ENCODE measurements at regions not wholly inside any gene's neighbourhood (a gene's known extent, or its start where the extent isn't known, plus 50 kb on each side); places are given as distances from the start of the nearest gene placed in this dataset.
"Not testable (repeated sequence)": the region's sequence is repeated elsewhere in the genome, so short reads cannot be mapped to it uniquely, and the experiment has no call there.

GRCh38 chr9:65449886-65450610 is 165.0 kb upstream of the FOXD4L5 start:
- H3K4me3 ChIP-seq (ENCODE audit: low read depth, low read length); DNase-seq; H3K27ac ChIP-seq; H3K9me3 ChIP-seq (ENCODE audit: severe bottlenecking); H3K36me3 ChIP-seq; H3K27me3 ChIP-seq (ENCODE audit: insufficient read depth, low read depth, severe bottlenecking): not testable (repeated sequence)

- no peak overlapping the region for H3K27ac ChIP-seq
- H3K4me3 ChIP-seq (ENCODE audit: low read depth, low read length): no peak overlapping the region
- TF ChIP-seq CTCF (IDR thresholded peaks at IDR 0.05; ENCODE audit: low read depth, low read length): no peak
- no peak for DNase-seq
- H3K36me3 ChIP-seq: no peaks in the 10 kb centered on the region
- H3K9me3 ChIP-seq (ENCODE audit: severe bottlenecking): no peaks in the 10 kb centered on the region
- no peaks in the 10 kb centered on the region for H3K27me3 ChIP-seq (ENCODE audit: insufficient read depth, low read depth, severe bottlenecking)
These were observed 164.4 kb upstream of the FOXD4L5 start for GRCh38 chr9:65449423-65449822.

GRCh38 chr9:65447146-65447545 is 162.1 kb upstream of the FOXD4L5 start:
- H3K36me3 ChIP-seq; H3K4me3 ChIP-seq (ENCODE audit: low read depth, low read length); H3K27ac ChIP-seq; H3K27me3 ChIP-seq (ENCODE audit: insufficient read depth, low read depth, severe bottlenecking); H3K9me3 ChIP-seq (ENCODE audit: severe bottlenecking); DNase-seq: not testable (repeated sequence)

GRCh38 chr9:65445991-65446390 is 161.0 kb upstream of the FOXD4L5 start:
- not testable (repeated sequence) for H3K27me3 ChIP-seq (ENCODE audit: insufficient read depth, low read depth, severe bottlenecking); H3K9me3 ChIP-seq (ENCODE audit: severe bottlenecking)

GRCh38 chr9:65444943-65445342 is 159.9 kb upstream of the FOXD4L5 start:
- TF ChIP-seq CTCF (IDR thresholded peaks at IDR 0.05; ENCODE audit: low read depth, low read length): no peak
- DNase-seq: no peak
- Histone ChIP-seq H3K27me3 (ENCODE audit: insufficient read depth, low read depth, severe bottlenecking) (no peaks in the 10 kb centered on the region), H3K9me3 (ENCODE audit: severe bottlenecking) (no peaks in the 10 kb centered on the region), H3K27ac (no peak overlapping the region), H3K4me3 (ENCODE audit: low read depth, low read length) (no peak overlapping the region), H3K36me3 (no peaks in the 10 kb centered on the region)

More at GRCh38 chr9:65445991-65446390, 161.0 kb upstream of the FOXD4L5 start:
- not testable (repeated sequence) for DNase-seq; H3K27ac ChIP-seq; H3K4me3 ChIP-seq (ENCODE audit: low read depth, low read length); H3K36me3 ChIP-seq

- not testable (repeated sequence) for H3K27me3 ChIP-seq (ENCODE audit: insufficient read depth, low read depth, severe bottlenecking); H3K27ac ChIP-seq; H3K36me3 ChIP-seq; H3K4me3 ChIP-seq (ENCODE audit: low read depth, low read length); DNase-seq; H3K9me3 ChIP-seq (ENCODE audit: severe bottlenecking)
These were observed 157.1 kb upstream of the FOXD4L5 start for GRCh38 chr9:65442116-65442515.

- H3K27ac ChIP-seq; H3K9me3 ChIP-seq (ENCODE audit: severe bottlenecking); H3K27me3 ChIP-seq (ENCODE audit: insufficient read depth, low read depth, severe bottlenecking); DNase-seq; H3K36me3 ChIP-seq; H3K4me3 ChIP-seq (ENCODE audit: low read depth, low read length): not testable (repeated sequence)
These were observed 156.4 kb upstream of the FOXD4L5 start for GRCh38 chr9:65441324-65441920.

GRCh38 chr9:65437724-65438123 is 152.7 kb upstream of the FOXD4L5 start:
- Histone ChIP-seq H3K36me3 (no peaks in the 10 kb centered on the region), H3K9me3 (ENCODE audit: severe bottlenecking) (no peaks in the 10 kb centered on the region), H3K27me3 (ENCODE audit: insufficient read depth, low read depth, severe bottlenecking) (no peaks in the 10 kb centered on the region), H3K4me3 (ENCODE audit: low read depth, low read length) (no peak overlapping the region), H3K27ac (no peak overlapping the region)
- no peak for TF ChIP-seq CTCF (IDR thresholded peaks at IDR 0.05; ENCODE audit: low read depth, low read length)
- no peak for DNase-seq
